ENCODE measurements at regions not wholly inside any gene's neighbourhood (a gene's known extent, or its start where the extent isn't known, plus 50 kb on each side); places are given as distances from the start of the nearest gene placed in this dataset.

- Mint-ChIP-seq H3K27me3 (peaks cover 17 to 34% of the 10 kb centered on the region in 2 donors), H3K36me3 (no peaks in the 10 kb centered on the region), H3K27ac (no peak overlapping the region), H3K9me3 (no peaks in the 10 kb centered on the region), H3K4me3 (no peak overlapping the region), H3K4me1 (ENCODE audit: low read depth in 2 of 2) (peaks cover 2 to 5% of the 10 kb centered on the region in 2 donors)
- DNase-seq (ENCODE audit: low spot score) (no peak), ATAC-seq (no peak)
Measured at GRCh38 chr1:162950187-162950586, 89.2 kb upstream of the CCDC190 start.

GRCh38 chr1:162946701-162947100 lies 85.7 kb upstream of the CCDC190 start:
- ATAC-seq (no peak), DNase-seq (ENCODE audit: low spot score) (no peak)
- no peaks in the 10 kb centered on the region for H3K4me1 Mint-ChIP-seq (ENCODE audit: low read depth in 2 of 2)
- no peaks in the 10 kb centered on the region for H3K9me3 Mint-ChIP-seq
- H3K27ac Mint-ChIP-seq = no peak overlapping the region
- H3K4me3 Mint-ChIP-seq = no peak overlapping the region
- H3K36me3 Mint-ChIP-seq = no peaks in the 10 kb centered on the region
- H3K27me3 Mint-ChIP-seq = peaks cover 14 to 50% of the 10 kb centered on the region in 2 donors

- H3K36me3 Mint-ChIP-seq = no peaks in the 10 kb centered on the region
- ATAC-seq = no peak
- H3K27ac Mint-ChIP-seq = no peak overlapping the region
- DNase-seq (ENCODE audit: low spot score) = no peak
- peaks cover 16 to 63% of the 10 kb centered on the region in 2 donors for H3K27me3 Mint-ChIP-seq
- H3K4me1 Mint-ChIP-seq (ENCODE audit: low read depth in 2 of 2) = no peaks in the 10 kb centered on the region
- no peaks in the 10 kb centered on the region for H3K9me3 Mint-ChIP-seq
- H3K4me3 Mint-ChIP-seq = no peak overlapping the region
Measured at GRCh38 chr1:162944974-162945674, 84.1 kb upstream of the CCDC190 start.

GRCh38 chr1:162943622-162944021 lies 82.6 kb upstream of the CCDC190 start:
- DNase-seq (ENCODE audit: low spot score) (no peak), ATAC-seq (no peak)
- Mint-ChIP-seq H3K36me3 (no peaks in the 10 kb centered on the region), H3K4me1 (ENCODE audit: low read depth in 2 of 2) (no peaks in the 10 kb centered on the region), H3K27ac (no peak overlapping the region), H3K4me3 (no peak overlapping the region), H3K27me3 (peaks cover 22 to 78% of the 10 kb centered on the region in 2 donors), H3K9me3 (no peaks in the 10 kb centered on the region)

GRCh38 chr1:162942916-162943559 lies 82.1 kb upstream of the CCDC190 start:
- ATAC-seq = no peak
- Mint-ChIP-seq H3K27ac (no peak overlapping the region), H3K27me3 (peaks cover 22 to 78% of the 10 kb centered on the region in 2 donors), H3K9me3 (no peaks in the 10 kb centered on the region), H3K4me1 (ENCODE audit: low read depth in 2 of 2) (no peaks in the 10 kb centered on the region), H3K36me3 (no peaks in the 10 kb centered on the region), H3K4me3 (no peak overlapping the region)
- no peak for DNase-seq (ENCODE audit: low spot score)

- Mint-ChIP-seq H3K27ac (no peak overlapping the region), H3K4me3 (no peak overlapping the region)
- DNase-seq (ENCODE audit: low spot score) = no peak
Measured at GRCh38 chr1:162941024-162941423, 80.0 kb upstream of the CCDC190 start.

GRCh38 chr1:162939035-162939434 lies 78.1 kb upstream of the CCDC190 start:
- H3K27me3 Mint-ChIP-seq = peaks cover 30 to 71% of the 10 kb centered on the region in 2 donors
- no peak overlapping the region for H3K4me3 Mint-ChIP-seq
- DNase-seq (ENCODE audit: low spot score) (no peak), ATAC-seq (no peak)
- H3K4me1 Mint-ChIP-seq (ENCODE audit: low read depth in 2 of 2) = no peaks in the 10 kb centered on the region
- no peaks in the 10 kb centered on the region for H3K9me3 Mint-ChIP-seq
- H3K27ac Mint-ChIP-seq = no peak overlapping the region
- no peaks in the 10 kb centered on the region for H3K36me3 Mint-ChIP-seq

More at GRCh38 chr1:162941024-162941423, 80.0 kb upstream of the CCDC190 start:
- ATAC-seq = no peak
- Mint-ChIP-seq H3K9me3 (no peaks in the 10 kb centered on the region), H3K36me3 (no peaks in the 10 kb centered on the region), H3K27me3 (peaks cover 21 to 68% of the 10 kb centered on the region in 2 donors), H3K4me1 (ENCODE audit: low read depth in 2 of 2) (no peaks in the 10 kb centered on the region)

- no peaks in the 10 kb centered on the region for H3K36me3 Mint-ChIP-seq
- H3K27me3 Mint-ChIP-seq = peaks cover 27 to 65% of the 10 kb centered on the region in 2 donors
- ATAC-seq (no peak), DNase-seq (ENCODE audit: low spot score) (no peak)
- H3K9me3 Mint-ChIP-seq = no peaks in the 10 kb centered on the region
- H3K4me1 Mint-ChIP-seq (ENCODE audit: low read depth in 2 of 2) = no peaks in the 10 kb centered on the region
- H3K27ac Mint-ChIP-seq = no peak overlapping the region
- no peak overlapping the region for H3K4me3 Mint-ChIP-seq
Measured at GRCh38 chr1:162937716-162938395, 76.9 kb upstream of the CCDC190 start.

- H3K4me1 Mint-ChIP-seq (ENCODE audit: low read depth in 2 of 2) = no peaks in the 10 kb centered on the region
- DNase-seq (ENCODE audit: low spot score) = no peak
- no peaks in the 10 kb centered on the region for H3K9me3 Mint-ChIP-seq
- no peak for ATAC-seq
- H3K27ac Mint-ChIP-seq = no peak overlapping the region
- no peak overlapping the region for H3K4me3 Mint-ChIP-seq
- no peaks in the 10 kb centered on the region for H3K36me3 Mint-ChIP-seq
- peaks cover 25 to 44% of the 10 kb centered on the region in 2 donors for H3K27me3 Mint-ChIP-seq
Measured at GRCh38 chr1:162930976-162931560, 70.1 kb upstream of the CCDC190 start.

- peaks cover 26 to 46% of the 10 kb centered on the region in 2 donors for H3K27me3 Mint-ChIP-seq
Measured at GRCh38 chr1:162930532-162930931, 69.6 kb upstream of the CCDC190 start.

GRCh38 chr1:162929177-162929576 lies 68.2 kb upstream of the CCDC190 start:
- Mint-ChIP-seq H3K9me3 (no peaks in the 10 kb centered on the region), H3K36me3 (no peaks in the 10 kb centered on the region), H3K4me1 (ENCODE audit: low read depth in 2 of 2) (no peaks in the 10 kb centered on the region), H3K27me3 (peaks cover 23 to 45% of the 10 kb centered on the region in 2 donors), H3K27ac (no peak overlapping the region), H3K4me3 (no peak overlapping the region)
- DNase-seq (ENCODE audit: low spot score) = no peak
- ATAC-seq = no peak

More at GRCh38 chr1:162930532-162930931, 69.6 kb upstream of the CCDC190 start:
- Mint-ChIP-seq H3K36me3 (no peaks in the 10 kb centered on the region), H3K27ac (no peak overlapping the region), H3K4me3 (no peak overlapping the region), H3K4me1 (ENCODE audit: low read depth in 2 of 2) (no peaks in the 10 kb centered on the region), H3K9me3 (no peaks in the 10 kb centered on the region)
- DNase-seq (ENCODE audit: low spot score) (no peak), ATAC-seq (no peak)

GRCh38 chr1:162928141-162928540 lies 67.2 kb upstream of the CCDC190 start:
- no peaks in the 10 kb centered on the region for H3K9me3 Mint-ChIP-seq
- no peaks in the 10 kb centered on the region for H3K36me3 Mint-ChIP-seq
- DNase-seq (ENCODE audit: low spot score) = no peak
- H3K4me1 Mint-ChIP-seq (ENCODE audit: low read depth in 2 of 2) = no peaks in the 10 kb centered on the region
- peaks cover 23 to 45% of the 10 kb centered on the region in 2 donors for H3K27me3 Mint-ChIP-seq
- no peak overlapping the region for H3K4me3 Mint-ChIP-seq
- ATAC-seq = no peak
- no peak overlapping the region for H3K27ac Mint-ChIP-seq

GRCh38 chr1:162927421-162927820 lies 66.4 kb upstream of the CCDC190 start:
- no peaks in the 10 kb centered on the region for H3K4me1 Mint-ChIP-seq (ENCODE audit: low read depth in 2 of 2)
- no peak for ATAC-seq
- H3K9me3 Mint-ChIP-seq = no peaks in the 10 kb centered on the region
- H3K36me3 Mint-ChIP-seq = no peaks in the 10 kb centered on the region
- H3K27me3 Mint-ChIP-seq = peaks cover 23 to 46% of the 10 kb centered on the region in 2 donors
- H3K27ac Mint-ChIP-seq = no peak overlapping the region
- no peak overlapping the region for H3K4me3 Mint-ChIP-seq
- DNase-seq (ENCODE audit: low spot score) = no peak

GRCh38 chr1:162926906-162927305 lies 65.9 kb upstream of the CCDC190 start:
- no peaks in the 10 kb centered on the region for H3K9me3 Mint-ChIP-seq
- no peaks in the 10 kb centered on the region for H3K36me3 Mint-ChIP-seq
- H3K4me1 Mint-ChIP-seq (ENCODE audit: low read depth in 2 of 2) = no peaks in the 10 kb centered on the region
- DNase-seq (ENCODE audit: low spot score) (no peak), ATAC-seq (no peak)
- H3K27me3 Mint-ChIP-seq = peaks cover 26 to 46% of the 10 kb centered on the region in 2 donors
- H3K4me3 Mint-ChIP-seq = no peak overlapping the region
- no peak overlapping the region for H3K27ac Mint-ChIP-seq
